MM.1S (cell line): ENCODE measurements at regions not wholly inside any gene's neighbourhood (a gene's known extent, or its start where the extent isn't known, plus 50 kb on each side); places are given as distances from the start of the nearest gene placed in this dataset.

ENCODE experiments used
- DNase-seq: peaks from one replicate; pipeline ENCODE4 v3.0.0-alpha.2; 2015
- H2AFZ ChIP-seq: fragments of 300-600 bp; sonication (generic); 2 replicates; pipeline ENCODE4 v1.6.0; 2016; ENCODE audit warnings: antibody characterized with exemption, low read length
- H3F3A ChIP-seq: fragments of 300-600 bp; sonication (generic); 2 replicates; pipeline ENCODE4 v1.6.1; 2016; ENCODE audit warnings: mild to moderate bottlenecking, antibody characterized with exemption, low read length, moderate library complexity, mixed read lengths; ENCODE audit not compliant: insufficient read depth
- H3K27ac ChIP-seq: fragments of 300-600 bp; sonication (generic); 2 replicates; pipeline ENCODE4 v1.5.1; 2016; ENCODE audit warnings: mild to moderate bottlenecking, low read length
- H3K27me3 ChIP-seq: fragments of 300-600 bp; sonication (generic); replicated peaks from 2 replicates; pipeline ENCODE4 v1.6.0; 2016; ENCODE audit warnings: low read length; ENCODE audit not compliant: insufficient read depth
- H3K36me3 ChIP-seq: fragments of 300-600 bp; sonication (generic); replicated peaks from 2 replicates; pipeline ENCODE4 v1.6.1; 2016; ENCODE audit warnings: mild to moderate bottlenecking, low read length, mixed read lengths; ENCODE audit not compliant: insufficient read depth
- H3K4me1 ChIP-seq: fragments of 300-600 bp; sonication (generic); 2 replicates; pipeline ENCODE4 v1.6.1; 2016; ENCODE audit warnings: low read length, mixed read lengths
- H3K4me2 ChIP-seq: fragments of 300-600 bp; sonication (generic); 2 replicates; pipeline ENCODE4 v1.6.0; 2016; ENCODE audit warnings: low read depth, low read length
- H3K4me3 ChIP-seq: fragments of 300-600 bp; sonication (generic); 2 replicates; pipeline ENCODE4 v1.5.1; 2016; ENCODE audit warnings: low read length, mixed read lengths
- H3K79me2 ChIP-seq: fragments of 300-600 bp; sonication (generic); 2 replicates; pipeline ENCODE4 v1.6.1; 2016; ENCODE audit warnings: mixed run types, low read length, mixed read lengths
- H3K9ac ChIP-seq: fragments of 300-600 bp; sonication (generic); 2 replicates; pipeline ENCODE4 v1.6.1; 2016; ENCODE audit warnings: low read length, mixed read lengths
- H3K9me2 ChIP-seq: fragments of 300-600 bp; sonication (generic); replicated peaks from 2 replicates; pipeline ENCODE4 v1.6.1; 2016; ENCODE audit warnings: mild to moderate bottlenecking, low read length, mixed read lengths; ENCODE audit not compliant: insufficient read depth
- H3K9me3 ChIP-seq: fragments of 300-600 bp; sonication (generic); replicated peaks from 2 replicates; pipeline ENCODE4 v1.6.1; 2016; ENCODE audit warnings: mild to moderate bottlenecking, low read length, mixed read lengths; ENCODE audit not compliant: insufficient read depth
- H4K20me1 ChIP-seq: fragments of 300-600 bp; sonication (generic); 2 replicates; pipeline ENCODE4 v1.6.1; 2016; ENCODE audit warnings: mild to moderate bottlenecking, low read length, moderate library complexity, mixed read lengths; ENCODE audit not compliant: insufficient read depth
- CTCF ChIP-seq: fragments of 300-600 bp; sonication (generic); IDR thresholded peaks from 2 replicates; pipeline ENCODE4 v1.5.1; 2016; ENCODE audit warnings: antibody characterized with exemption, low read length, mixed read lengths
- EZH2 ChIP-seq: fragments of 300-600 bp; sonication (generic); optimal IDR thresholded peaks from 2 replicates; pipeline ENCODE3; 2017; ENCODE audit warnings: low read depth, mild to moderate bottlenecking, antibody characterized with exemption, low read length, mixed read lengths
- EZH2phosphoT487 ChIP-seq: fragments of 300-600 bp; sonication (generic); IDR thresholded peaks from 2 replicates; pipeline ENCODE4 v1.6.1; 2018; ENCODE audit warnings: antibody characterized with exemption, low read length

DNA sequence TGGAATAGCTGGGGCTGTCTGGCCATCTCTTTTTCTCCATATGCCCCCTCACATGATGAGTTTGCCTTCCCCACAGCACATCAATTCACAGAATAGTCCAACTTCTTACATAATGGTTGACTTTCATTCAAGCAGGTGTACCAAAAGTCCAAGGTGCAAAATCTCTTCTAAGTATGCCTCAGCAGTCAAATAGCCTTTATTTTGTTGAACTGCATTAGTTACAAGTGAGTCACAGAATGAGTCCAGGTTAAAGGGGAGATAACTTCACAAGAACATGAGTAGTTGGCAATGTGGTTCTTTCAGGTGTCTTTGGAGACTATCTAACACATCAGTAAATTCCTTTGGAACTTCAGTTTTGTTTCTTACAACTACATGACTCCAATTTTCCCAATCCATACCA lies 672.5 kb downstream of the PRELID2 start:
- H3F3A ChIP-seq, result no peaks in the 10 kb centered on the region
- no peaks in the 10 kb centered on the region for H3K79me2 ChIP-seq
- H3K4me1 ChIP-seq, result no peaks in the 10 kb centered on the region
- H3K4me2 ChIP-seq, result no peak overlapping the region
- H3K27ac ChIP-seq, result no peak overlapping the region
- no peaks in the 10 kb centered on the region for H4K20me1 ChIP-seq
- H3K9me2 ChIP-seq, result no peaks in the 10 kb centered on the region
- H3K4me3 ChIP-seq, result no peak overlapping the region
- H3K9me3 ChIP-seq, result no peaks in the 10 kb centered on the region
- no peaks in the 10 kb centered on the region for H3K27me3 ChIP-seq
- H2AFZ ChIP-seq, result no peak overlapping the region
- no peaks in the 10 kb centered on the region for H3K36me3 ChIP-seq
- TF ChIP-seq EZH2phosphoT487 (no peak), EZH2 (no peak)
- no peak overlapping the region for H3K9ac ChIP-seq
- no peak for DNase-seq

DNA sequence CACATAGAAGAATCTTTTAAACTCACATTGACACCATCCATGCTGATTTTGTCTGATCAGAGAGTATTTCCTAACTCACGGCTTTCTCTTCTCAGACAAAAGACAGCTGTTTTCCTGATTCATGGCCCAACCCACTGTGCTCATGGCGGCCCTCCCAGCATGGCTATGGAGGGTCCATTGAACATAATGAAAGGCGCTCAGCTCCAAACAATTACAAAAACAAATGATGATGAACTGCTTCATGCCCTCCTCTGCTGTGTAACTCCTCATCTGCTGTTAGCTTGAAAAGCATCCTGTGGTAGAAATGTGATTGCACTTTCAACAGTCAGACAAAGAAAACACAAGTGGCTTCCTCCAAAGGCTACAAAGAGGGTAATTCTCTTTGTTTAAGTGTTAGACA lies 673.8 kb downstream of the PRELID2 start:
- H2AFZ ChIP-seq, result no peak overlapping the region
- no peaks in the 10 kb centered on the region for H3K36me3 ChIP-seq
- no peaks in the 10 kb centered on the region for H3K27me3 ChIP-seq
- H3K4me3 ChIP-seq, result no peak overlapping the region
- H3K4me2 ChIP-seq, result no peak overlapping the region
- no peak overlapping the region for H3K27ac ChIP-seq
- H3K9me3 ChIP-seq, result no peaks in the 10 kb centered on the region
- no peak for TF ChIP-seq CTCF
- no peak for TF ChIP-seq EZH2
- no peak for TF ChIP-seq EZH2phosphoT487
- H3K9ac ChIP-seq, result no peak overlapping the region
- no peak for DNase-seq
- H3K79me2 ChIP-seq, result no peaks in the 10 kb centered on the region
- H3K9me2 ChIP-seq, result no peaks in the 10 kb centered on the region
- no peaks in the 10 kb centered on the region for H3K4me1 ChIP-seq
- H3F3A ChIP-seq, result no peaks in the 10 kb centered on the region
- no peaks in the 10 kb centered on the region for H4K20me1 ChIP-seq

- no peaks in the 10 kb centered on the region for H3K9me2 ChIP-seq
- no peaks in the 10 kb centered on the region for H3K4me1 ChIP-seq
- no peaks in the 10 kb centered on the region for H3F3A ChIP-seq
- no peak overlapping the region for H3K27ac ChIP-seq
- no peak overlapping the region for H3K4me2 ChIP-seq
- no peaks in the 10 kb centered on the region for H4K20me1 ChIP-seq
- no peaks in the 10 kb centered on the region for H3K27me3 ChIP-seq
- H3K36me3 ChIP-seq, result no peaks in the 10 kb centered on the region
- H2AFZ ChIP-seq, result no peak overlapping the region
- H3K9ac ChIP-seq, result no peak overlapping the region
- no peaks in the 10 kb centered on the region for H3K9me3 ChIP-seq
- DNase-seq, result no peak
- no peak overlapping the region for H3K4me3 ChIP-seq
- H3K79me2 ChIP-seq, result no peaks in the 10 kb centered on the region
- TF ChIP-seq EZH2phosphoT487 (no peak), EZH2 (no peak), CTCF (no peak)
Observed at GRCh38 chr5:145160679-145161078, 674.5 kb downstream of the PRELID2 start.

DNA sequence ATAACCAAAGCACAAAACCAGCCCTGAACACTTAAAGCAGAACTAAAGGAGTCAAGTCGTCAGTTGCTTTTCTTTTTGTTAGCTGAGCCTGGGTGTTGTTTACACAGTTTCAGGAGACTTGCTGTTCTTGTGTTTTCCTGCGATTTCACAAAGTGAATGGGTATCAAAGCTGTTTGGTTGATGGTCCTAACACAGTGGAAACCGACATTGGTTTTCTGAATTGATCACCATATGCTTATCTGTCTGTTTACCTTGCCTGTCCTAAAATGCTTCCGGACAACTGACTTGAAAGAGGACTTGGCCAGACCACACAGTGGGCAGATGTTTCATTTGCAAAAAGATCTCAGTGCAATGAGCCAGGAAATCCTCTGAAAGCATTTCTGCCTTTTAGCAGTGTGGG lies 676.4 kb downstream of the PRELID2 start:
- H3K36me3 ChIP-seq, result no peaks in the 10 kb centered on the region
- no peaks in the 10 kb centered on the region for H3K4me1 ChIP-seq
- no peak for DNase-seq
- H3K9me2 ChIP-seq, result no peaks in the 10 kb centered on the region
- no peak overlapping the region for H3K27ac ChIP-seq
- no peak overlapping the region for H3K4me3 ChIP-seq
- TF ChIP-seq CTCF (no peak), EZH2 (no peak)
- H3K9ac ChIP-seq, result no peak overlapping the region
- H3K27me3 ChIP-seq, result no peaks in the 10 kb centered on the region
- H3K79me2 ChIP-seq, result no peaks in the 10 kb centered on the region
- H4K20me1 ChIP-seq, result no peaks in the 10 kb centered on the region
- H3K4me2 ChIP-seq, result no peak overlapping the region
- H3F3A ChIP-seq, result no peaks in the 10 kb centered on the region
- H2AFZ ChIP-seq, result no peak overlapping the region
- no peaks in the 10 kb centered on the region for H3K9me3 ChIP-seq
